Renal cortical epithelial cell (primary cell): ENCODE measurements at regions not wholly inside any gene's neighbourhood (a gene's known extent, or its start where the extent isn't known, plus 50 kb on each side); places are given as distances from the start of the nearest gene placed in this dataset.

Source experiments
- DNase-seq: peaks from one replicate; pipeline ENCODE4 v3.0.0-alpha.2; 2011; ENCODE audit warnings: low read depth

GRCh38 chr10:83935339-83935736, 204.0 kb upstream of the GHITM start:
- DNase-seq = no peak

DNA sequence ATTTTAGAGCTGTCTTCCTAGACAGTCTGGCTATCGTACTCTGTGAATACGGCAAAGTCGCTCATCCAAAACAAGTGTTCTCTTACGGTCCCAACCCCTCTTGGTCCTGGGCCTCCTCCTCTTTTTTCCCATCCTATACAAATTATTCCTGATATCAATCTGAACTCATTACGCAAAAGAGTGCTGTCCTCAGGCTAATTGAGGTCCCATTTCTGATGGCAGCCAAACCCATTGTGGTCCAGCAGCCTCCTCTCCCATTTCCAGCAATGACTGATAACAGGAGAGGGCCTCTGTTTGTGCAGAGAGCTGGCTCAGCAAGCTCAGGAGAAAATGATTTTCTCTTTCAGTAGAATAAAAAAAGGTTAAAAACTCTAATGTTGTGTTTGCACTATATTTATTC, 203.4 kb upstream of the GHITM start:
- no peak for DNase-seq

DNA sequence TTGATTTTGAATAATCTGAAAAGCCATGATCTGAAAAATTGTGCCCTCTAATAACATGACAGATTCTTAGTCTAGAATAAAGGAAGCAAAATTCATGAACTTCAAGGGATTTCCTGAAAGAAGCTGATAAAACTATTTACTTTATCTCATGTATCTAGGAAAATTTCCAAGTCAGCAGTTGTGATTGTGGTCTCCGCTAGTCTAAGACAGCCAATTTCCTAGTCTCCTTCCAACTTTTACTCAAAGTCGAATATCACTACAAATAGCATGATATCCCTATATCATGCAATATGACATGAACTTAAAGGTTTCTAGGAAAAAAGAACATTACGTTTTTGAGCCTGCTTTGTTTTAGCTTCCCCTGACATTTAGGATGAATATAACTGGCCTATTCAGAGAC, 202.1 kb upstream of the GHITM start:
- DNase-seq = no peak

- DNase-seq = no peak
Measured at GRCh38 chr10:83937826-83938225, 201.5 kb upstream of the GHITM start.

DNA sequence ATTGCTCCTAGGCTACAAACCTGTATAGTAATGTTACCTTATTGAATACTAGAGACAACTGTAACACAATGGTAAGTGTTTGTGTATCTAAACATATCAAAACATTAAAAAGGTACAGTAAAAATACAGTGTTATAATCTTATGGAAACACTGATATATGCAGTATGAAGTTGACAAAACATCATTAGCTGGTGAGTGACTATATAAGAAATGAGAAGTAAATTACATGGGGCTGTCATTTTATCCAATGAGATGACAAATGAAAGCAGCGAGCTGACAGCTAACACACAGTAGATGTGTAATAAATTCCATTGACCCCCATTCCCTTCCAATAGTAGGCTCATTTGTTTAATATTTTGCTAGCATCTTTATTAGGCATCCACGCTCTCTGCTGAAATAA, 198.1 kb upstream of the GHITM start:
- no peak for DNase-seq

GRCh38 chr10:83942410-83942809, 196.9 kb upstream of the GHITM start:
- DNase-seq = no peak

GRCh38 chr10:83943049-83943448, 196.3 kb upstream of the GHITM start:
- DNase-seq = no peak

- no peak for DNase-seq
Measured at GRCh38 chr10:83943920-83944319, 195.4 kb upstream of the GHITM start.

DNA sequence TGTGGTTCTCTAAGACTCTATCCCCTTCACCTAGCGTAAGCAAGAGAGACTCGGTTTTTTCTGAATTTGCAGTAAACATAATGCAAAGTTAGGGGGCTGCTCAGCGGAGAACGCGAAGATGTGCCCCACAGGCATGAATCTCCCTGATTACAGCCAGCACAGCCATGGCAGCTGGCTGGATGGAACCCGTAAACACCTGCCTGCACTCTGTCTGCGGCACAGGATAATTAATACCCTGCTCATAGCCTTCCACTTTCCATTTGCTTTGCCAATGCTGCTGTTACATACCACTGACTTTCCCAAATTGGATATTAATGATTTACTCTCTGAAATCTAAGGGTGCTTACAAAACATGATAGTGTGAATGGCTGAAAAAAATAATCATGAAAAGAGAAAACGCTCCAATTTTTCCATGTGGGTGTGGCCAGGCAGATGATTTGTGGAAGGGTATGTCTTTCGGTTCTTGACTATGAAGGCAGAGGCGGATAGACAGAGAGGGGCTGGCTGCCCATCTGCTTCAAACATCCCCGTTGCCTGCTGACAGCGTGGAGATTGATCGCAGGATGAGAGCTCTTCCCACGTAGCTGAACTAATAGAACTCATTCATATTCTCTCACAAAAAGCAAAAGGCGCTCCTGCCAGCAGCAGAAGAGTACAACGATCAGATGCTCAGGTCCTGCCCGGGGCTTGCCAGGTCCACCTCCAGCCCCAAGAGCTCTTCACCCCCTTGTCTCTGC, 193.2 kb upstream of the GHITM start:
- no peak for DNase-seq

DNA sequence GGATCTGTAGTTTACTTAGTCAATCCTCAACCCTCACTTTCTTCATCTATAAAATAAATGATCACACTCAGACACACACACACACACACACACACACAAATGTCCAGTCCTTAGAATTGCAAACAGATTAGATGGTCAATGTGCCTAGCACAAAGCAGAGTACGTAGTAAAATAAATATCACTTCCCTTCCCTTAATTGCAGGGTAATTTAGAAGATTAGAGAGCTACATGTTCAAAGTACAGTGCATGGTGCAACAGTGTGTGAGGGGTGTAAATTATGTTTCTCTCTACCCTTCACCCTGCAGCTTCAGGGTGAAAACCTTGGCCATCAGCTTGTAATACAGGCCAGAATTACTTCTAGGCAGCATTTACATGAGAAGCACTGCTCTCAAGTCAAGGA, 187.0 kb upstream of the GHITM start:
- no peak for DNase-seq

DNA sequence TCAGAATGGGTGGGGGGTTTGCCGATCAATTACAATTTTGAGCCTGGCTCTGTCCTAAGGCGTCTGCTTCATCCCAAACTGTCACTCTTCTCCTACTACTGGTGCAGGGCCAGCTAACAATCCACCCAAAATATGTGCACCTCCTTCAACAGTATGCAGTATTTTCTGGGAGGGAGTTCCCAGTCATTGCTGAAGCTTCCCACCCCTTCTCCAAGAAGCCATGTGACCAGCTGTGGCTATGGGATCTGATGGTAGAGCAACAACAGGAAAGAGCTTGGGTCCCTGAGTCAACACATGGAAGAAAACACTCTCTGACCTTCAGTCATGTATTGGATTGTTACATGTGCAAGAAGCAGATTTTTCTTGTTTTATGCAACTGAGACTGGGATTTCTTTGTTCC, 185.7 kb upstream of the GHITM start:
- no peak for DNase-seq

DNA sequence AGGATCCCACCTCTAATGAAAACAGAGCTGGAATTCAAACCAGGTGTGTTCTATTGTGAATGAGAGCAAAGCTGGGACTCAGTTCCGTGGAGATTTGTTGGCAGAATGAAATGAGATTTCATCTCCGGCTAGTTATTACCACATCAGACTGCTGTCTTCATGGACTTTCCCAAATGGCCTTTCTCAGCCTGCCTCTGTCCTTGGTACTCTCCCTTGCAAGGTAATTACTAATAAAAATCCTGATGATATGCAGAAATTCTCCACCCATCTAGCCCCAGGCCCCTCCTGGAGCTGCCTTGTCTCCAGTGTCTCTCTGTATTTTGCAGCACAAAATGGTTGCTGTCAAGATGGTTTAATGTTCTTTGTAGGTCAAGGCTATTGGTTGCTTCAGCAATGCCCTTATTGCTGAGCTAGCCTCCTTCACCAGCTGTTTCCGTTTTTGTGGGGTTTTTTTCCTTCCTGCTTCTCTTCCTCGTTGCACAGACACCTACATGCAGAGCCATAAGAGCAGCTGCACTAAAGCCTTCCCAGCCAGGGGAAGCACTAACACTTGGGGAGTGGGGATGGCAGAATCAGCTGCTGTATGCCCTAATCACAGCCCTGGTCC, 185.0 kb upstream of the GHITM start:
- no peak for DNase-seq

DNA sequence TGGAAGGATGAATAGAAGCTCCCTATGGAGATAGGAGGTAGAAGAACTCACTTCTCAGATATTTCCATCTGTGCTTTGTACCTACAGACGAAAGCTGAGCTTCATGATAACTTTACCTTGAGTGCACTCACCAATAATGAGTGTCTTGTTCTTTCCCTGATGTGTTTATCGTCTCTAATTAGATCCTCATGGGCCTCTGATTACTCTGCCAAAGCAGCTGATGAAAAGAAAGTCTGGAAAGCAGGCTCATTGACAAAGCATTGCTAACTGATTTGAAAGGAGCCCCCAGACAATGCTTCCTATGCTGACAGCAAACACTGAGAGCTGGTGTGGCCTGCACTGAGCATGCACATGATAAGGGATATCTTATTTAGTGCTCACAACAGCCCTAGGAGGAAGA, 183.9 kb upstream of the GHITM start:
- DNase-seq = no peak

- DNase-seq = no peak
Measured at GRCh38 chr10:83957168-83957947, 182.0 kb upstream of the GHITM start.

DNA sequence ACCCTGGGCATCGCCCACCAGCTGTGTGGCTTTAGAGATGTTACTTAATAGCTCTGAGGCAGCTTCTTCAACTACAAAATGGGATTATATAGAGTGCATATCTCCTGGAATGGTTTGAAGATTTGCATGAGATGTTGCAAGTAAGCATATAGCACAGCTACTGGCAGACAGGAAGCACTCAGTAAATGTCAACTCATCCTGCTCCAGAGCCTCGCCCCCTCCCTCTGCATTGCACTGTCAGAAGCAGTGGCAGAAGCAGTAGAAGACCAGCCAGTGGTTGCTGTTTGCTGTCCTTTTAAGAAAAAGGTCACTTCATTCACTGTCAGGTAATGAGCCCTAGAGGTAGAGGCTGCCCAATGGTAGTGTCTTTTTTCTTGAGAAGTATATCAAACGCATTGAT, 180.0 kb upstream of the GHITM start:
- DNase-seq = no peak

- DNase-seq = no peak
Measured at GRCh38 chr10:83960125-83960524, 179.2 kb upstream of the GHITM start.

GRCh38 chr10:83961620-83962019, 177.7 kb upstream of the GHITM start:
- no peak for DNase-seq

GRCh38 chr10:83963446-83963845, 175.9 kb upstream of the GHITM start:
- no peak for DNase-seq

GRCh38 chr10:83965473-83965872, 173.8 kb upstream of the GHITM start:
- DNase-seq = no peak

DNA sequence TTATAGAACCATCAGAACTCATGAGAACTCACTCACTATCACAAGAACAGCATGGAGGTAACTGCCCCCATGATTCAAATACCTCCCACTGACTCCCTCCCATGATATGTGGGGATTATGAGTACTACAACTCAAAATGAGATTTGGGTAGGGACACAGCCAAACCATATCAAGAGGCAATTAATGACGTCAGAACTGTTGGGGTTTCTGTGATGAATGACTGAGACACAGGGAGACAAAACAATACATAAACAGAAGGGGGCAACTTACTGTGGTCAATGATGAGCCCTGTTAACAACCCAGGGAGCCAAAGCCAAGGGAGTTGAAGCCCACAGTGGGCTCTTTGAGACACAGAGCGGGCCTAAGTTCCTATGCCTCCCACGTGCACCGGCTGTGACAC, 171.3 kb upstream of the GHITM start:
- DNase-seq = no peak

DNA sequence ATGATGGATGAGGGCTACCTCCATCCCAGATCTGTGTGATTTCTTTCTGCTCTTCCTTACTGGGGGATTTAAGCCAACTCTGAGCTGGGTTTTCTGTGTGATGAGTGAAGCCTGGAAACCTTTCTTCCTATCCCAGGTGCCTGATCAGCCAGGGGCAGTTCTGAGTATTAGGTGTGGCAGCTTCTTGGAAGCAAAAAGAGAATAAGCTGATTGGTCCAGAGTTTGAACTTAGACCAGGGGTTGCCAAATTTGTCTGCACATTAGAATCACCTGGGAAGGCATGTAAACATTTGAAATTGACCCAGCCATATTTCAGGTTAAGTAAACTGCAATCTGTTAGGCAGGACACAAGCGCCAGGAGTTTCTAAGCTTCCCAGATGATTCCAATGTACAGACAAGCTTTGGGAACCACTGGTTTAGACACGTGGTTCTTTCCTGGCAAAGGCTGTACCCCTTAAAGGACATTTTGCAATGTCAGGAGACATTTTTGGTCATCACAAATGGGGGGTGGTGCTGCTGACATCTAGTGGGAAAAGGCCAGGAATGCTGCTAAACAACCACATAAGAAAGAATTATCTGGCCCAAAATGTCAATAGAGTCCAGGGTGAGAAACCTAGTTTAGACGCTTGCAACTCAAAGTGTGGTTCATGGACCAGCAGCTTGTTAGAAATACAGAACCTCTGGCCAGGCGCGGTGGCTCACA, 160.5 kb upstream of the GHITM start:
- DNase-seq = no peak

GRCh38 chr10:83982812-83983211, 156.5 kb upstream of the GHITM start:
- DNase-seq = no peak
